ENCODE measurements at regions not wholly inside any gene's neighbourhood (a gene's known extent, or its start where the extent isn't known, plus 50 kb on each side); places are given as distances from the start of the nearest gene placed in this dataset.

- DNase-seq (ENCODE audit: low read depth), result no peak
Observed at GRCh38 chr5:174235221-174236011, 189.9 kb downstream of the NSG2 start.

GRCh38 chr5:174236070-174236469 lies 190.6 kb downstream of the NSG2 start:
- DNase-seq (ENCODE audit: low read depth), result no peak

GRCh38 chr5:174239718-174240117 lies 194.2 kb downstream of the NSG2 start:
- DNase-seq (ENCODE audit: low read depth), result no peak

- DNase-seq (ENCODE audit: low read depth), result no peak
Observed at GRCh38 chr5:174242573-174242972, 197.1 kb downstream of the NSG2 start.

GRCh38 chr5:174243904-174244303 lies 198.4 kb downstream of the NSG2 start:
- DNase-seq (ENCODE audit: low read depth), result no peak

GRCh38 chr5:174245516-174246075 lies 200.1 kb downstream of the NSG2 start:
- no peak for DNase-seq (ENCODE audit: low read depth)

- no peak for DNase-seq (ENCODE audit: low read depth)
Observed at GRCh38 chr5:174246743-174247142, 201.2 kb downstream of the NSG2 start.

GRCh38 chr5:174247301-174247700 lies 201.8 kb downstream of the NSG2 start:
- no peak for DNase-seq (ENCODE audit: low read depth)

GRCh38 chr5:174251305-174252000 lies 205.9 kb downstream of the NSG2 start:
- no peak for DNase-seq (ENCODE audit: low read depth)

GRCh38 chr5:174252121-174252520 lies 206.6 kb downstream of the NSG2 start:
- no peak for DNase-seq (ENCODE audit: low read depth)

GRCh38 chr5:174259696-174260420 lies 214.4 kb downstream of the NSG2 start:
- no peak for DNase-seq (ENCODE audit: low read depth)

GRCh38 chr5:174271316-174271715 lies 225.8 kb downstream of the NSG2 start:
- no peak for DNase-seq (ENCODE audit: low read depth)

- DNase-seq (ENCODE audit: low read depth), result no peak
Observed at GRCh38 chr5:174272671-174273070, 227.2 kb downstream of the NSG2 start.

- DNase-seq (ENCODE audit: low read depth), result no peak
Observed at GRCh38 chr5:174273325-174273724, 227.8 kb downstream of the NSG2 start.

GRCh38 chr5:174275959-174276358 lies 230.5 kb downstream of the NSG2 start:
- no peak for DNase-seq (ENCODE audit: low read depth)

- no peak for DNase-seq (ENCODE audit: low read depth)
Observed at GRCh38 chr5:174281089-174281760, 235.7 kb downstream of the NSG2 start.

- no peak for DNase-seq (ENCODE audit: low read depth)
Observed at GRCh38 chr5:174281855-174282254, 236.3 kb downstream of the NSG2 start.

GRCh38 chr5:174282391-174282790 lies 236.9 kb downstream of the NSG2 start:
- DNase-seq (ENCODE audit: low read depth), result no peak

- no peak for DNase-seq (ENCODE audit: low read depth)
Observed at GRCh38 chr5:174283211-174284005, 237.9 kb downstream of the NSG2 start.

- DNase-seq (ENCODE audit: low read depth), result no peak
Observed at GRCh38 chr5:174284873-174285272, 239.4 kb downstream of the NSG2 start.

- DNase-seq (ENCODE audit: low read depth), result no peak
Observed at GRCh38 chr5:174287761-174288160, 242.3 kb downstream of the NSG2 start.

All from stimulated activated CD8-positive, alpha-beta memory T cell treated with anti-CD3 and anti-CD28 coated beads, Interleukin-15, amount 100 ng/mL, for 24 hours (primary cell).